ENCODE measurements at regions not wholly inside any gene's neighbourhood (a gene's known extent, or its start where the extent isn't known, plus 50 kb on each side); places are given as distances from the start of the nearest gene placed in this dataset.

DNA sequence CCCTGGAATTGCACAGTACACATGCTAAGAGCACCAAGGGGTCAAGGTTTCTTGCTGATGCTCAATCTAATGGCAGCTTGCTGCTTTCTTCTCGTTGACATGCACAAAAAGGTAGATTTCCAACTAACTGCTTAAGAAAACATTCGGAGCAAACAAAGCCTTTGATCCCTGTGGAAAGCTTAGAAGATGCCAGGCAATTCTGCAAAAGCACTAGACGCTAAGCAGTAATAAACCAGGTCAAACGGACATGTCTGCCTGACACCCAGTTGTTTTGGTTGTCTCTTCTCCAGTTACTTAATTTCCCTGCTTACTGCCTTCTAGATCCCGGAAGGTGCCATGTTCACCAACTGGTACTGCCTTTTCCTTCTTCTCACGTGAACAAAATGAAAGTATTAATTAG, 100.5 kb upstream of the TMCC3 start:
- H3K27ac ChIP-seq (ENCODE audit: low read depth in 2 of 2, low read length in 1 of 2): no peak overlapping the region
- H3K36me3 ChIP-seq (ENCODE audit: control insufficient read depth in 2 of 2, insufficient read depth in 2 of 2, low read length in 1 of 2): no peaks in the 10 kb centered on the region
- H3K27me3 ChIP-seq (ENCODE audit: control insufficient read depth in 1 of 2, insufficient read depth in 2 of 2, low read length in 2 of 2): no peaks in the 10 kb centered on the region
- WGBS, 2 donors: 60 to 71% methylated on average over 6 of the region's 6 CpGs
- H3K4me1 ChIP-seq (ENCODE audit: control insufficient read depth in 2 of 2, insufficient read depth in 2 of 2, low read length in 1 of 2): no peaks in the 10 kb centered on the region
- no peaks in the 10 kb centered on the region for H3K9me3 ChIP-seq (ENCODE audit: control insufficient read depth in 2 of 2, insufficient read depth in 1 of 2, low read depth in 1 of 2, low read length in 1 of 2)
- no peak overlapping the region for H3K4me3 ChIP-seq (ENCODE audit: low read depth in 1 of 2, low read length in 2 of 2)

DNA sequence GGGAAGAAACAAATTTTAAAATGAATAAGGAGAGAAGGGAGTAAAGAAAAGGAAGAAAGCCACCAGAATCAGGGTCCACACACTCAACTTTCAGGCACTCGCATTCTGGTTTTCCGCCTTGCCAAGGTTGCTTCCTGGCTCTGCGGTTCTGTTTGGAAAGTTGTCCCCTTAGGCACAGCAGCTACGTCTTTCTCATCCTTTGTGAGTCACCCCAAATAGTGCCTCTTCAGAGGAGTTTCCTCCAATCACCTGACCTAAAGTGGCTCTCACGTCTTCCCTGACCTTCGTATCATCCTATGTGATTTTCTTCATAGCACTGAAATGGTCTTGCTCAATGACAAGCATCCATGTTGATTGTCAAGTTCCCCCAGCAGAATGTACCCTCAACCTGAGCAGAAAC, 99.5 kb upstream of the TMCC3 start:
- WGBS, 2 donors: 57 to 70% methylated on average over 6 of the region's 6 CpGs
- Histone ChIP-seq H3K9me3 (ENCODE audit: control insufficient read depth in 2 of 2, insufficient read depth in 1 of 2, low read depth in 1 of 2, low read length in 1 of 2) (no peaks in the 10 kb centered on the region), H3K4me3 (ENCODE audit: low read depth in 1 of 2, low read length in 2 of 2) (no peak overlapping the region), H3K4me1 (ENCODE audit: control insufficient read depth in 2 of 2, insufficient read depth in 2 of 2, low read length in 1 of 2) (no peaks in the 10 kb centered on the region), H3K27ac (ENCODE audit: low read depth in 2 of 2, low read length in 1 of 2) (no peak overlapping the region), H3K36me3 (ENCODE audit: control insufficient read depth in 2 of 2, insufficient read depth in 2 of 2, low read length in 1 of 2) (no peaks in the 10 kb centered on the region), H3K27me3 (ENCODE audit: control insufficient read depth in 1 of 2, insufficient read depth in 2 of 2, low read length in 2 of 2) (no peaks in the 10 kb centered on the region)

DNA sequence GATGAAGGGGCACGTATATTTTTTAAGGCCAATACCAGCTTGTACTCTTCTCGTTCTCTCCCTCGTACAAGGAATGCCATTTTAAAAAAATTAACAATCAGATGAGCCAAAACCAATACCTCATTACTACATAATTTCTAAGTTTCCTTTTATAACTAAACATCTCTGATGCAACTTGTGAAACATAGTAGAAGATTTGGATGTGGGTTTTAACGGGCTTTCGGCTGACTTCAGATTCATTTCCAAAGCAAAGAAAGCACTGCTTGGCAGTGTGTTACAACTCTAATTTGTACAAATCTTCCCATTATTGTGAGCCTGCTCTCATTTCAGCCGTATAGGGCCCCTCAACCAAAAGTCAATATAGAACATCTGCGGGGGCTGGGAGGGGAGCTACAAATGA, 99.1 kb upstream of the TMCC3 start:
- H3K4me1 ChIP-seq (ENCODE audit: control insufficient read depth in 2 of 2, insufficient read depth in 2 of 2, low read length in 1 of 2): no peaks in the 10 kb centered on the region
- H3K36me3 ChIP-seq (ENCODE audit: control insufficient read depth in 2 of 2, insufficient read depth in 2 of 2, low read length in 1 of 2): no peaks in the 10 kb centered on the region
- no peak overlapping the region for H3K27ac ChIP-seq (ENCODE audit: low read depth in 2 of 2, low read length in 1 of 2)
- H3K4me3 ChIP-seq (ENCODE audit: low read depth in 1 of 2, low read length in 2 of 2): no peak overlapping the region
- WGBS, 2 donors: 88 to 90% methylated on average over 7 of the region's 7 CpGs
- H3K9me3 ChIP-seq (ENCODE audit: control insufficient read depth in 2 of 2, insufficient read depth in 1 of 2, low read depth in 1 of 2, low read length in 1 of 2): no peaks in the 10 kb centered on the region
- H3K27me3 ChIP-seq (ENCODE audit: control insufficient read depth in 1 of 2, insufficient read depth in 2 of 2, low read length in 2 of 2): no peaks in the 10 kb centered on the region

DNA sequence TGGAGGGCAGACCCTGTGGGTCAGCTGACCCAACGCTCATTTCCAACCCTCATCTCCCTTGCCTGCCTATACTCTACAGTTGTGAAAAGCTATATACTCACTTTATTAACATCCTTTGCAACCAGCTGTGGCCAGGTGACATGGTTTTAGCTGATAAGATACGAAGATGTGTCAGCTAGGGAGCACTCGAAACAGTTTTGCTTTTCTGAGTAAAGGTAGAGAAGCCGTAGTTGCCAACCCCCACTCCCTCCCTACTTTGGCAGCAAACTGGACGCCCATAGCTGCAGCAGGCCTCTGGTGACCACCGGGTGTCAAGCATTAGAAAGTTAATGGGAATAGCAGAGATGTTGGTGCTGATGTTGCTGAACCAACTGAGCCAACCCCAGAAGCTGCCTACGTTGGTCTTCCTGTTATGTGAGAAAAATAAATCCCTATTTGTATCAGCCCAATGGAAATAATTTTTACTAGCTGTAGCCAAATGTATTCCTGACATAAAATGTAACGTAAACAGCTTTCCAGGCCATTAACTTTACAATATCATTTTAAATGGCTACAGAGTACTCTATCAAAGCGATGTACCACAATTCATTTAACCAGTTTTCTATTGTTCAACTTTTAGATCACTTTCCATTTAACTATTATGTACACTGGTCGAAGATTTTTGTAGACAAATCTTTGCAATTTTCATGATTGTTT, 98.5 kb upstream of the TMCC3 start:
- Histone ChIP-seq H3K27ac (ENCODE audit: low read depth in 2 of 2, low read length in 1 of 2) (no peak overlapping the region), H3K36me3 (ENCODE audit: control insufficient read depth in 2 of 2, insufficient read depth in 2 of 2, low read length in 1 of 2) (no peaks in the 10 kb centered on the region), H3K4me1 (ENCODE audit: control insufficient read depth in 2 of 2, insufficient read depth in 2 of 2, low read length in 1 of 2) (no peaks in the 10 kb centered on the region), H3K27me3 (ENCODE audit: control insufficient read depth in 1 of 2, insufficient read depth in 2 of 2, low read length in 2 of 2) (no peaks in the 10 kb centered on the region), H3K9me3 (ENCODE audit: control insufficient read depth in 2 of 2, insufficient read depth in 1 of 2, low read depth in 1 of 2, low read length in 1 of 2) (no peaks in the 10 kb centered on the region), H3K4me3 (ENCODE audit: low read depth in 1 of 2, low read length in 2 of 2) (no peak overlapping the region)
- 80 to 84% methylated on average over 10 of the region's 10 CpGs for WGBS, 2 donors

DNA sequence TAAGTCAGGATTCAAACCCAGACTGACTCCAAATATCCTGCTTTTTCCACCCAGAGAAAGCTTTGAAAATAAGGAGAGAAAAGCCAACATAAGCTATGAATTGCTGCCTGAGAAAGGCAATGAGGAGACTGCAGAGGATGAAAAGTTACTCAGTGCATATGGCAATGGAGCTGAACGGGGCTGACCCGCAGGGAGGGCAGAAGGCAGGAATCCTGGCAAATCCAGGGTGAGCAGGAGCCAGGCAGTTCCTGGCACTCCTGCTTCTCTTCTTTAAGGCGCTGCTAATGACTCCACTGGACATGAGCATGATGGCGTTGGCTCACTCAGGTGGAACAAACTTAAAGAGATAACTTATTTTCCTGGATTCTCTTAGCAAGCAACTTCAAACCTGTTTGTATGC, 95.2 kb upstream of the TMCC3 start:
- Histone ChIP-seq H3K9me3 (ENCODE audit: control insufficient read depth in 2 of 2, insufficient read depth in 1 of 2, low read depth in 1 of 2, low read length in 1 of 2) (no peaks in the 10 kb centered on the region), H3K27ac (ENCODE audit: low read depth in 2 of 2, low read length in 1 of 2) (no peak overlapping the region), H3K27me3 (ENCODE audit: control insufficient read depth in 1 of 2, insufficient read depth in 2 of 2, low read length in 2 of 2) (no peaks in the 10 kb centered on the region), H3K36me3 (ENCODE audit: control insufficient read depth in 2 of 2, insufficient read depth in 2 of 2, low read length in 1 of 2) (no peaks in the 10 kb centered on the region), H3K4me3 (ENCODE audit: low read depth in 1 of 2, low read length in 2 of 2) (no peak overlapping the region), H3K4me1 (ENCODE audit: control insufficient read depth in 2 of 2, insufficient read depth in 2 of 2, low read length in 1 of 2) (no peaks in the 10 kb centered on the region)
- WGBS, 2 donors: 48 to 60% methylated on average over 4 of the region's 4 CpGs

DNA sequence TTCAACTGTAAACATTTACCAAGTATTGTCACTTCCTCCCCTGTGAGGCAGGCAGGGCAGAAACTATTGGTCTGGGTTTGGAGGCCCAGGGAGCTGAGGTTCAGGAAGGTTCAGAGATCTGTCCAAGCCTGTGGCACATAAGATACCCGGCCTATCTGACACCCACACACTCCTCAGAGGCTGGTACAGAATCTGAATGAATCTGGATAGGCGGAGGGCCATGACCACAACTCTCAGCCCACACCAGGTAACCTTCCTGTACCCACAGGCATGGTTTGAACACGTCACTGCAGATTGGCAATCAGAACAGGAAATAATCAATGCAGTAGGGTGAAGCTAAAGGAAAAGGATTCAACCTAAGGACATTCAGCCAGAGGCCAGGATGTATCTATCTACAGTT, 92.8 kb upstream of the TMCC3 start:
- H3K4me1 ChIP-seq (ENCODE audit: control insufficient read depth in 2 of 2, insufficient read depth in 2 of 2, low read length in 1 of 2): no peaks in the 10 kb centered on the region
- whole genome bisulfite sequencing, 2 donors: 57 to 63% methylated on average over 3 of the region's 3 CpGs
- H3K4me3 ChIP-seq (ENCODE audit: low read depth in 1 of 2, low read length in 2 of 2): no peak overlapping the region

DNA sequence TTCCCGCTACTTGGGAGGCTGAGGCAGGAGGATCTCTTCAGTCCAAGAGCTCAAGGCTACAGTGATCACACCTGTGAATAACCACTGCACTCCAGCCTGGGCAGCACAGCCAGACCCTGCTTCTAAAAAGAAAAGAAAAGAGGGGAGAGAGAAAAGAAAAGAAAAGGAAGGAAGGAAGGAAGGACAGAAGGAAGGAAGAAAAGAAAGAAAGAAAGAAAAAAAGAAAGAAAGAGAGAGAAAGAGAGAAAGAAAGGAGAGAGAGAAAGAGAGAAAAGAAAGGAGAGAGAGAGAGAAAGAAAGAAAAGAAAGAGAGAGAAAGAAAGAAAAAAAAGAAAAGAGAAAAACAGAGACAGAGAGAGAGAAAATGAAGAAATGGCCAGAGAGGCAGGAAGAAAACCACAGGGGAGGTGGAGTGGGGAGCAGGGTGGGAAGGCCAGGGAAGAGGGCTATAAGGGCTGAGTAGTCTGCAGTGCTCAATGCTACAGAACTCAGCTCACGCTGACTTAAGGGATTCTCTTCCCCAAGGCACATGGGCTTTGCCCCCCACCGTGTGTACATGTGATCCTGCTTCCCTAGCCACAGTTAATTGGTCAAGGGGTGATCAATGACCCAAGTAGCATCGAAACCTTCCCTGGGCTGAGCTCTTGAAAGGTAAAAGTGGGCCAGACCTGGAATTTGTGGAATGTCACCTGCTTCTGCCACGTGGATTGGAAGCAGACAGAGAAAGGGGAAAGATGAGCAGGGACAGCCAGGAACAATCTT, 90.4 kb upstream of the TMCC3 start:
- no peaks in the 10 kb centered on the region for H3K4me1 ChIP-seq (ENCODE audit: control insufficient read depth in 2 of 2, insufficient read depth in 2 of 2, low read length in 1 of 2)
- 72 to 73% methylated on average over 5 of the region's 5 CpGs for WGBS, 2 donors
- no peak overlapping the region for H3K4me3 ChIP-seq (ENCODE audit: low read depth in 1 of 2, low read length in 2 of 2)

More for the DNA sequence above, 92.8 kb upstream of the TMCC3 start:
- Histone ChIP-seq H3K27ac (ENCODE audit: low read depth in 2 of 2, low read length in 1 of 2) (no peak overlapping the region), H3K27me3 (ENCODE audit: control insufficient read depth in 1 of 2, insufficient read depth in 2 of 2, low read length in 2 of 2) (no peaks in the 10 kb centered on the region), H3K36me3 (ENCODE audit: control insufficient read depth in 2 of 2, insufficient read depth in 2 of 2, low read length in 1 of 2) (no peaks in the 10 kb centered on the region), H3K9me3 (ENCODE audit: control insufficient read depth in 2 of 2, insufficient read depth in 1 of 2, low read depth in 1 of 2, low read length in 1 of 2) (no peaks in the 10 kb centered on the region)

DNA sequence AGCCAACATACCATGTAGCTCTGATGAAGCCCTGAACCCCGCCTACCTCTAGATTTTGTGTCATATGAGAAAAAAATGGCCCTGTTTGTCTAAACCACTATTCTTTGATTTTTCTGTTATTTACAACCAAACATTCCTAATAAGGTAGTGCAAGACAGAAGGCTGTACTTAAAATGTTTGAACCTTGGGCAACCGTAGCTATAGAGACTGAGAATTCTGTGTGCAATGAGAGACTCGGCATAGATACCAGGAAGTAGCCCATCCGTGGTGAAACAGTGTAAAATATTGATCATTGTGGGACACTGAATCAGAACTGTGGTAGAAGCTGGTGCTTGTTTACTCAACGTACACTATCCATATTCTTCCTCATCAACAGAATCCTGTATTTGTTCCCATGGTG, 86.5 kb upstream of the TMCC3 start:
- no peak overlapping the region for H3K27ac ChIP-seq (ENCODE audit: low read depth in 2 of 2, low read length in 1 of 2)
- no peaks in the 10 kb centered on the region for H3K27me3 ChIP-seq (ENCODE audit: control insufficient read depth in 1 of 2, insufficient read depth in 2 of 2, low read length in 2 of 2)
- H3K9me3 ChIP-seq (ENCODE audit: control insufficient read depth in 2 of 2, insufficient read depth in 1 of 2, low read depth in 1 of 2, low read length in 1 of 2): no peaks in the 10 kb centered on the region
- peaks cover 0 to 3% of the 10 kb centered on the region in 2 donors for H3K4me1 ChIP-seq (ENCODE audit: control insufficient read depth in 2 of 2, insufficient read depth in 2 of 2, low read length in 1 of 2)
- WGBS, 2 donors: 90 to 92% methylated on average over 5 of the region's 5 CpGs
- H3K36me3 ChIP-seq (ENCODE audit: control insufficient read depth in 2 of 2, insufficient read depth in 2 of 2, low read length in 1 of 2): no peaks in the 10 kb centered on the region
- H3K4me3 ChIP-seq (ENCODE audit: low read depth in 1 of 2, low read length in 2 of 2): no peak overlapping the region

More for the DNA sequence above, 90.4 kb upstream of the TMCC3 start:
- H3K27ac ChIP-seq (ENCODE audit: low read depth in 2 of 2, low read length in 1 of 2): no peak overlapping the region
- no peaks in the 10 kb centered on the region for H3K36me3 ChIP-seq (ENCODE audit: control insufficient read depth in 2 of 2, insufficient read depth in 2 of 2, low read length in 1 of 2)
- H3K27me3 ChIP-seq (ENCODE audit: control insufficient read depth in 1 of 2, insufficient read depth in 2 of 2, low read length in 2 of 2): no peaks in the 10 kb centered on the region
- no peaks in the 10 kb centered on the region for H3K9me3 ChIP-seq (ENCODE audit: control insufficient read depth in 2 of 2, insufficient read depth in 1 of 2, low read depth in 1 of 2, low read length in 1 of 2)

DNA sequence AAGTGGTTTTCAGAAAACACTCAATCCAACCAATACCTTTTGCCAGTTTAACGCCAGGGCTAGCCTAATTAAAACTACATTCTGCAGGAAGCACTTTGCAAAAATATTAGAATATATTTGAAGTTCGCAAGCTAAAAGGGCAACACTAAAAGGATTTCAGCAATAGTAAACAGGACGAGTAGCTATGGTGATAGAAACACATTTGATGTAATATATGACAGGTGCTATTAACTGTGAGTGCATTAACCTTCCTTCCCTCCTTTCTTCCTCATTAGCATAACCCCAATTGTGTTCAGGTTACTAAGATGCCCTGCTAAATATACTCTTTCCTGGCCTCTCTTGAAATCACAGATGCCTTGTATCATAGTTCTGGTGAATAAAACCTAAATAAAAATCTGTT, 85.6 kb upstream of the TMCC3 start:
- 73 to 83% methylated on average over 3 of the region's 3 CpGs for WGBS, 2 donors
- Histone ChIP-seq H3K9me3 (ENCODE audit: control insufficient read depth in 2 of 2, insufficient read depth in 1 of 2, low read depth in 1 of 2, low read length in 1 of 2) (no peaks in the 10 kb centered on the region), H3K27me3 (ENCODE audit: control insufficient read depth in 1 of 2, insufficient read depth in 2 of 2, low read length in 2 of 2) (no peaks in the 10 kb centered on the region), H3K36me3 (ENCODE audit: control insufficient read depth in 2 of 2, insufficient read depth in 2 of 2, low read length in 1 of 2) (no peaks in the 10 kb centered on the region), H3K4me1 (ENCODE audit: control insufficient read depth in 2 of 2, insufficient read depth in 2 of 2, low read length in 1 of 2) (peaks cover 0 to 3% of the 10 kb centered on the region in 2 donors), H3K4me3 (ENCODE audit: low read depth in 1 of 2, low read length in 2 of 2) (no peak overlapping the region), H3K27ac (ENCODE audit: low read depth in 2 of 2, low read length in 1 of 2) (no peak overlapping the region)

DNA sequence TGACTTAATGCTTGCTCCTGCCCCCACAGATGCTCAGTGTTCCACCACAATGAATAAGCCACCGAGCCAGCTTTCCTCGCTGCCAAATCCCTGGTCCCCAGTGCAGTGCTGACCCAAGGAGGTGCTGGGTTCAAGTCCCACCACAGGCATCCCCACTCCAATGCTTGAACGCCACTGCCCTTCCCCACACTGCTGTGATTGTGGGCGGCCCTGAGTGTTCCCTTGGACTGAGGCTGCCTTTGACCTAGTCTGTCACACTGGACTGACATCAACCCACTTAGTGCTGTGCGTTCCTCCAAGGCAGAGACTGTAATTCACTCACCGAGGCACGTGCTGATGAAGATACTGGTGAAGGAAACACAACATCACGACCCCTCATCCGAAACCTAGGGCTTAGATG, 83.4 kb upstream of the TMCC3 start:
- no peak overlapping the region for H3K27ac ChIP-seq (ENCODE audit: low read depth in 2 of 2, low read length in 1 of 2)
- no peaks in the 10 kb centered on the region for H3K36me3 ChIP-seq (ENCODE audit: control insufficient read depth in 2 of 2, insufficient read depth in 2 of 2, low read length in 1 of 2)
- no peaks in the 10 kb centered on the region for H3K27me3 ChIP-seq (ENCODE audit: control insufficient read depth in 1 of 2, insufficient read depth in 2 of 2, low read length in 2 of 2)
- no peaks in the 10 kb centered on the region for H3K9me3 ChIP-seq (ENCODE audit: control insufficient read depth in 2 of 2, insufficient read depth in 1 of 2, low read depth in 1 of 2, low read length in 1 of 2)
- no peak overlapping the region for H3K4me3 ChIP-seq (ENCODE audit: low read depth in 1 of 2, low read length in 2 of 2)
- peaks cover 0 to 3% of the 10 kb centered on the region in 2 donors for H3K4me1 ChIP-seq (ENCODE audit: control insufficient read depth in 2 of 2, insufficient read depth in 2 of 2, low read length in 1 of 2)
- 89 to 91% methylated on average over 9 of the region's 9 CpGs for WGBS, 2 donors
